KMS-11 (cell line): ENCODE measurements at regions not wholly inside any gene's neighbourhood (a gene's known extent, or its start where the extent isn't known, plus 50 kb on each side); places are given as distances from the start of the nearest gene placed in this dataset.
"Not testable (repeated sequence)": the region's sequence is repeated elsewhere in the genome, so short reads cannot be mapped to it uniquely, and the experiment has no call there.

Experiments used
- H2AFZ ChIP-seq: fragments of 200-600 bp; sonication (generic); 2 replicates; pipeline ENCODE4 v1.6.1; 2016; ENCODE audit warnings: antibody characterized with exemption, mixed run types, low read depth
- H3K27ac ChIP-seq: fragments of 200-600 bp; sonication (generic); 2 replicates; pipeline ENCODE4 v1.6.1; 2016; ENCODE audit warnings: mild to moderate bottlenecking, mixed run types
- H3K27me3 ChIP-seq: fragments of 200-600 bp; sonication (generic); 2 replicates; pipeline ENCODE4 v1.6.1; 2017; ENCODE audit warnings: mild to moderate bottlenecking, low read depth, mixed run types, moderate library complexity; ENCODE audit not compliant: insufficient read depth
- H3K36me3 ChIP-seq: fragments of 200-600 bp; sonication (generic); 2 replicates; pipeline ENCODE4 v1.6.1; 2017; ENCODE audit warnings: mild to moderate bottlenecking, mixed run types; ENCODE audit not compliant: insufficient read depth
- H3K4me1 ChIP-seq: fragments of 200-600 bp; sonication (generic); 2 replicates; pipeline ENCODE4 v1.6.1; 2016; ENCODE audit warnings: mild to moderate bottlenecking, low read depth, mixed run types; ENCODE audit not compliant: poor library complexity, severe bottlenecking
- H3K4me2 ChIP-seq: fragments of 200-600 bp; sonication (generic); 2 replicates; pipeline ENCODE4 v1.7.0; 2016; ENCODE audit warnings: mild to moderate bottlenecking, mixed run types
- H3K4me3 ChIP-seq: fragments of 200-600 bp; sonication (generic); IDR thresholded peaks from 2 replicates; pipeline ENCODE4 v1.6.1; 2017; ENCODE audit warnings: low read depth, low read length, mixed read lengths; ENCODE audit not compliant: insufficient read depth
- H3K79me2 ChIP-seq: fragments of 200-600 bp; sonication (generic); 2 replicates; pipeline ENCODE4 v1.6.1; 2016; ENCODE audit warnings: low read depth, mixed run types; ENCODE audit not compliant: insufficient read depth
- H3K9ac ChIP-seq: fragments of 200-600 bp; sonication (generic); 2 replicates; pipeline ENCODE4 v1.6.1; 2016; ENCODE audit warnings: mild to moderate bottlenecking, mixed run types
- H4K20me1 ChIP-seq: fragments of 200-600 bp; sonication (generic); 2 replicates; pipeline ENCODE4 v1.6.1; 2016; ENCODE audit warnings: mild to moderate bottlenecking, mixed run types; ENCODE audit not compliant: insufficient read depth
- CTCF ChIP-seq: fragments of 200-600 bp; sonication (generic); conservative IDR thresholded peaks from 2 replicates; pipeline ENCODE4 v1.6.1; 2017; ENCODE audit warnings: low read depth, mild to moderate bottlenecking, antibody characterized with exemption, low read length, moderate library complexity, mixed read lengths

GRCh38 chr22:49457146-49457545 is 370.5 kb downstream of the BRD1 start:
- H4K20me1 ChIP-seq = no peaks in the 10 kb centered on the region
- no peaks in the 10 kb centered on the region for H3K36me3 ChIP-seq
- H3K27me3 ChIP-seq = peaks cover 2% of the 10 kb centered on the region; the same call in 1 of the 2 replicates
- no peak overlapping the region for H3K9ac ChIP-seq
- no peaks in the 10 kb centered on the region for H3K79me2 ChIP-seq
- no peak overlapping the region for H3K4me3 ChIP-seq
- no peak overlapping the region for H3K27ac ChIP-seq
- no peak overlapping the region for H3K4me2 ChIP-seq
- no peaks in the 10 kb centered on the region for H3K4me1 ChIP-seq
- TF ChIP-seq CTCF = no peak
- H2AFZ ChIP-seq = no peak overlapping the region

GRCh38 chr22:49455595-49455994 is 372.1 kb downstream of the BRD1 start:
- H3K9ac ChIP-seq = no peak overlapping the region
- no peak for TF ChIP-seq CTCF
- no peaks in the 10 kb centered on the region for H3K36me3 ChIP-seq
- no peaks in the 10 kb centered on the region for H3K4me1 ChIP-seq
- H4K20me1 ChIP-seq = no peaks in the 10 kb centered on the region
- no peaks in the 10 kb centered on the region for H3K79me2 ChIP-seq
- no peak overlapping the region for H2AFZ ChIP-seq
- H3K4me2 ChIP-seq = no peak overlapping the region
- peaks cover 2% of the 10 kb centered on the region; the same call in 1 of the 2 replicates for H3K27me3 ChIP-seq
- H3K4me3 ChIP-seq = no peak overlapping the region
- no peak overlapping the region for H3K27ac ChIP-seq

- TF ChIP-seq CTCF = no peak
- H3K9ac ChIP-seq = no peak overlapping the region
- H3K27ac ChIP-seq = no peak overlapping the region
- no peak overlapping the region for H2AFZ ChIP-seq
- H3K79me2 ChIP-seq = no peaks in the 10 kb centered on the region
- no peaks in the 10 kb centered on the region for H3K36me3 ChIP-seq
- no peaks in the 10 kb centered on the region for H3K4me1 ChIP-seq
- no peak overlapping the region for H3K4me3 ChIP-seq
- peaks cover 2% of the 10 kb centered on the region; the same call in 1 of the 2 replicates for H3K27me3 ChIP-seq
- no peak overlapping the region for H3K4me2 ChIP-seq
- no peaks in the 10 kb centered on the region for H4K20me1 ChIP-seq
Measured at GRCh38 chr22:49454726-49455125, 372.9 kb downstream of the BRD1 start.

- Histone ChIP-seq H3K79me2 (no peaks in the 10 kb centered on the region), H3K4me2 (no peak overlapping the region), H3K27ac (no peak overlapping the region), H2AFZ (no peak overlapping the region), H4K20me1 (no peaks in the 10 kb centered on the region), H3K4me3 (no peak overlapping the region), H3K27me3 (peaks cover 2% of the 10 kb centered on the region; the same call in 1 of the 2 replicates), H3K4me1 (no peaks in the 10 kb centered on the region), H3K36me3 (no peaks in the 10 kb centered on the region), H3K9ac (no peak overlapping the region)
- TF ChIP-seq CTCF = no peak
Measured at GRCh38 chr22:49453771-49454170, 373.9 kb downstream of the BRD1 start.

GRCh38 chr22:49453019-49453418 is 374.7 kb downstream of the BRD1 start:
- not testable (repeated sequence) for H3K79me2 ChIP-seq, H3K4me1 ChIP-seq, H3K4me2 ChIP-seq, H3K4me3 ChIP-seq, H3K36me3 ChIP-seq, H4K20me1 ChIP-seq, H3K27me3 ChIP-seq, H3K27ac ChIP-seq, H2AFZ ChIP-seq, H3K9ac ChIP-seq
